KOPT-K1 (cell line): ENCODE measurements at regions not wholly inside any gene's neighbourhood (a gene's known extent, or its start where the extent isn't known, plus 50 kb on each side); places are given as distances from the start of the nearest gene placed in this dataset.

Experiments
- H3K27ac ChIP-seq: fragments of 200-600 bp; sonication (generic); 2 replicates; pipeline ENCODE4 v1.5.1; 2016; ENCODE audit warnings: antibody characterized with exemption, mild to moderate bottlenecking, low read depth, low read length; ENCODE audit not compliant: poor library complexity, severe bottlenecking
- H3K36me3 ChIP-seq: fragments of 200-600 bp; sonication (generic); 2 replicates; pipeline ENCODE4 v1.5.1; 2017; ENCODE audit warnings: antibody characterized with exemption, mild to moderate bottlenecking, low read length, moderate library complexity; ENCODE audit not compliant: insufficient read depth
- H3K9me3 ChIP-seq: fragments of 200-600 bp; sonication (generic); 2 replicates; pipeline ENCODE4 v1.5.1; 2017; ENCODE audit warnings: antibody characterized with exemption, low read length, mild to moderate bottlenecking; ENCODE audit not compliant: insufficient read depth, poor library complexity, severe bottlenecking

- Histone ChIP-seq H3K36me3 (no peaks in the 10 kb centered on the region), H3K9me3 (no peaks in the 10 kb centered on the region), H3K27ac (no peak overlapping the region)
These were observed 55.3 kb upstream of the ZMIZ1 start for GRCh38 chr10:79013406-79013987.

- no peaks in the 10 kb centered on the region for H3K9me3 ChIP-seq
- H3K27ac ChIP-seq = no peak overlapping the region
- H3K36me3 ChIP-seq = no peaks in the 10 kb centered on the region
These were observed 54.0 kb upstream of the ZMIZ1 start for GRCh38 chr10:79014796-79015195.

- H3K36me3 ChIP-seq = no peaks in the 10 kb centered on the region
- no peaks in the 10 kb centered on the region for H3K9me3 ChIP-seq
- no peak overlapping the region for H3K27ac ChIP-seq
These were observed 50.8 kb upstream of the ZMIZ1 start for GRCh38 chr10:79017882-79018520.

- no peaks in the 10 kb centered on the region for H3K36me3 ChIP-seq
- H3K9me3 ChIP-seq = no peaks in the 10 kb centered on the region
These were observed 50.2 kb upstream of the ZMIZ1 start for GRCh38 chr10:79018521-79019011.

More at GRCh38 chr10:79018521-79019011, 50.2 kb upstream of the ZMIZ1 start:
- no peak overlapping the region for H3K27ac ChIP-seq
